ENCODE measurements at regions not wholly inside any gene's neighbourhood (a gene's known extent, or its start where the extent isn't known, plus 50 kb on each side); places are given as distances from the start of the nearest gene placed in this dataset.

GRCh38 chr7:28231176-28231575 lies 50.6 kb upstream of the JAZF1 start:
- Histone ChIP-seq H3K27ac (ENCODE audit: low read depth in 1 of 3, low read length in 2 of 3) (no peak overlapping the region), H3K27me3 (ENCODE audit: control insufficient read depth in 3 of 3, insufficient read depth in 3 of 3, low read length in 3 of 3) (no peaks in the 10 kb centered on the region), H3K36me3 (ENCODE audit: control insufficient read depth in 3 of 3, insufficient read depth in 2 of 3, low read depth in 1 of 3, low read length in 3 of 3) (no peaks in the 10 kb centered on the region), H3K4me1 (ENCODE audit: control insufficient read depth in 3 of 3, insufficient read depth in 2 of 3, low read depth in 1 of 3, low read length in 2 of 3) (no peaks in the 10 kb centered on the region), H3K4me3 (ENCODE audit: low read depth in 1 of 3, low read length in 3 of 3) (no peak overlapping the region), H3K9me3 (ENCODE audit: control insufficient read depth in 2 of 2, insufficient read depth in 1 of 2, low read depth in 1 of 2, low read length in 1 of 2) (no peaks in the 10 kb centered on the region)
- 91 to 98% (median 94%) methylated on average over 4 of the region's 4 CpGs for WGBS, 3 donors
- FAIRE-seq = no peak
- no peak for DNase-seq

DNA sequence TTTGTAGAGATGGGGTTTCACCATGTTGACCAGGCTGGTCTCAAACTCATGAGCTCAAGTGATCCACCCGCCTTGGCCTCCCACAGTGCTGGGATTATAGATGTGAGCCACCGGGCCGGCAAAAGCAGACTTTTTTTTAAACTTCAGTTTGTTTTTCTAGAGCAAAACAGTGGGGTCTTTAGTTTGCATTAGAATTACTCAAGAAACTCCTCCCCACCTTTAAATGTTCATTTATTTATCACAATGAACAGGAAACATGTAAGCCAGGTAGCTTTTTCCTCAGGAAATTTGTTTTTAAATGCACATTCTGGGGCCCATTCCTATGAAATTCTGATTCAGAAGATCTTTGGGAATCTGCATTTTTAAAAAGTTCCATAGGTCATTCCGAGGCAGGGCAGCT lies 56.0 kb upstream of the JAZF1 start:
- FAIRE-seq (no peak), DNase-seq (no peak)
- 85 to 89% (median 89%) methylated on average over 4 of the region's 4 CpGs for WGBS, 3 donors
- Histone ChIP-seq H3K9me3 (ENCODE audit: control insufficient read depth in 2 of 2, insufficient read depth in 1 of 2, low read depth in 1 of 2, low read length in 1 of 2) (no peaks in the 10 kb centered on the region), H3K4me1 (ENCODE audit: control insufficient read depth in 3 of 3, insufficient read depth in 2 of 3, low read depth in 1 of 3, low read length in 2 of 3) (no peaks in the 10 kb centered on the region), H3K27ac (ENCODE audit: low read depth in 1 of 3, low read length in 2 of 3) (no peak overlapping the region), H3K4me3 (ENCODE audit: low read depth in 1 of 3, low read length in 3 of 3) (no peak overlapping the region), H3K36me3 (ENCODE audit: control insufficient read depth in 3 of 3, insufficient read depth in 2 of 3, low read depth in 1 of 3, low read length in 3 of 3) (no peaks in the 10 kb centered on the region), H3K27me3 (ENCODE audit: control insufficient read depth in 3 of 3, insufficient read depth in 3 of 3, low read length in 3 of 3) (peaks cover 0 to 2% (median 2%) of the 10 kb centered on the region in 3 donors)

- Histone ChIP-seq H3K27me3 (ENCODE audit: control insufficient read depth in 3 of 3, insufficient read depth in 3 of 3, low read length in 3 of 3) (peaks cover 0 to 2% (median 2%) of the 10 kb centered on the region in 3 donors), H3K4me1 (ENCODE audit: control insufficient read depth in 3 of 3, insufficient read depth in 2 of 3, low read depth in 1 of 3, low read length in 2 of 3) (no peaks in the 10 kb centered on the region), H3K36me3 (ENCODE audit: control insufficient read depth in 3 of 3, insufficient read depth in 2 of 3, low read depth in 1 of 3, low read length in 3 of 3) (no peaks in the 10 kb centered on the region), H3K27ac (ENCODE audit: low read depth in 1 of 3, low read length in 2 of 3) (no peak overlapping the region), H3K9me3 (ENCODE audit: control insufficient read depth in 2 of 2, insufficient read depth in 1 of 2, low read depth in 1 of 2, low read length in 1 of 2) (no peaks in the 10 kb centered on the region), H3K4me3 (ENCODE audit: low read depth in 1 of 3, low read length in 3 of 3) (no peak overlapping the region)
- FAIRE-seq = no peak
- 75 to 87% (median 76%) methylated on average over 5 of the region's 5 CpGs for WGBS, 3 donors
- DNase-seq = no peak
These were observed 56.8 kb upstream of the JAZF1 start for GRCh38 chr7:28237363-28237762.

- H3K4me1 ChIP-seq (ENCODE audit: control insufficient read depth in 3 of 3, insufficient read depth in 2 of 3, low read depth in 1 of 3, low read length in 2 of 3) = no peaks in the 10 kb centered on the region
- H3K27me3 ChIP-seq (ENCODE audit: control insufficient read depth in 3 of 3, insufficient read depth in 3 of 3, low read length in 3 of 3) = peaks cover 0 to 2% (median 2%) of the 10 kb centered on the region in 3 donors
- FAIRE-seq = no peak
- no peak for DNase-seq
- H3K9me3 ChIP-seq (ENCODE audit: control insufficient read depth in 2 of 2, insufficient read depth in 1 of 2, low read depth in 1 of 2, low read length in 1 of 2) = no peaks in the 10 kb centered on the region
- no peak overlapping the region for H3K27ac ChIP-seq (ENCODE audit: low read depth in 1 of 3, low read length in 2 of 3)
- no peak overlapping the region for H3K4me3 ChIP-seq (ENCODE audit: low read depth in 1 of 3, low read length in 3 of 3)
- 64 to 77% (median 68%) methylated on average over 9 of the region's 9 CpGs for WGBS, 3 donors
- no peaks in the 10 kb centered on the region for H3K36me3 ChIP-seq (ENCODE audit: control insufficient read depth in 3 of 3, insufficient read depth in 2 of 3, low read depth in 1 of 3, low read length in 3 of 3)
These were observed 59.2 kb upstream of the JAZF1 start for GRCh38 chr7:28239823-28240204.

- Histone ChIP-seq H3K36me3 (ENCODE audit: control insufficient read depth in 3 of 3, insufficient read depth in 2 of 3, low read depth in 1 of 3, low read length in 3 of 3) (no peaks in the 10 kb centered on the region), H3K27ac (ENCODE audit: low read depth in 1 of 3, low read length in 2 of 3) (no peak overlapping the region), H3K4me1 (ENCODE audit: control insufficient read depth in 3 of 3, insufficient read depth in 2 of 3, low read depth in 1 of 3, low read length in 2 of 3) (no peaks in the 10 kb centered on the region), H3K4me3 (ENCODE audit: low read depth in 1 of 3, low read length in 3 of 3) (no peak overlapping the region), H3K9me3 (ENCODE audit: control insufficient read depth in 2 of 2, insufficient read depth in 1 of 2, low read depth in 1 of 2, low read length in 1 of 2) (no peaks in the 10 kb centered on the region), H3K27me3 (ENCODE audit: control insufficient read depth in 3 of 3, insufficient read depth in 3 of 3, low read length in 3 of 3) (peaks cover 0 to 2% (median 2%) of the 10 kb centered on the region in 3 donors)
- no peak for FAIRE-seq
- DNase-seq = no peak
- 73 to 82% (median 74%) methylated on average over 4 to 5 of the region's 5 CpGs for WGBS, 3 donors
These were observed 59.9 kb upstream of the JAZF1 start for GRCh38 chr7:28240481-28240880.

DNA sequence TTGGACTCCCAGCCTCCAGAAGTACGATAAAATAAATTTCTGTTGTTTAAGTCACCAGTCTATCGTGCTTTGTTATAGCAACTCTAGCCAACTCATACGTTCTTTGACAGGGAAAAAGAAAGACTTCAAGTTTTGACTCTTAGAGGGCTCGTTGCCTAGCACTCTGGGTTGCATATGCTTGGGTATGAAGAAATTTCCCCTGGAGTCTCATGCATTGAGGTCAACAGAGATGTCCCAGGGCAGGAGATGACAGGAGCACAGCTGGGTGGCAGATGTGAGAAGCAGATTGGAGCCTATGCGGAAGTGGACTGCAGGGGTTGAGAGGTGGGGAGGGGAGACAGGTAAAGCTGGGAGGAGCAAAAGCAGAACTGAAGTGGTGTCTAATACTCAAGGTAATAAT lies 63.3 kb upstream of the JAZF1 start:
- DNase-seq (no peak), FAIRE-seq (no peak)
- H3K27me3 ChIP-seq (ENCODE audit: control insufficient read depth in 3 of 3, insufficient read depth in 3 of 3, low read length in 3 of 3) = peaks cover 0 to 2% (median 0%) of the 10 kb centered on the region in 3 donors
- no peaks in the 10 kb centered on the region for H3K4me1 ChIP-seq (ENCODE audit: control insufficient read depth in 3 of 3, insufficient read depth in 2 of 3, low read depth in 1 of 3, low read length in 2 of 3)
- WGBS, 3 donors = 87 to 91% (median 87%) methylated on average over 5 of the region's 5 CpGs
- no peak overlapping the region for H3K4me3 ChIP-seq (ENCODE audit: low read depth in 1 of 3, low read length in 3 of 3)
- no peaks in the 10 kb centered on the region for H3K36me3 ChIP-seq (ENCODE audit: control insufficient read depth in 3 of 3, insufficient read depth in 2 of 3, low read depth in 1 of 3, low read length in 3 of 3)
- no peak overlapping the region for H3K27ac ChIP-seq (ENCODE audit: low read depth in 1 of 3, low read length in 2 of 3)
- H3K9me3 ChIP-seq (ENCODE audit: control insufficient read depth in 2 of 2, insufficient read depth in 1 of 2, low read depth in 1 of 2, low read length in 1 of 2) = no peaks in the 10 kb centered on the region

GRCh38 chr7:28245123-28245878 lies 64.7 kb upstream of the JAZF1 start:
- no peak for DNase-seq
- 63 to 75% (median 70%) methylated on average over 9 of the region's 9 CpGs for WGBS, 3 donors
- Histone ChIP-seq H3K4me3 (ENCODE audit: low read depth in 1 of 3, low read length in 3 of 3) (no peak overlapping the region), H3K27me3 (ENCODE audit: control insufficient read depth in 3 of 3, insufficient read depth in 3 of 3, low read length in 3 of 3) (peaks cover 0 to 2% (median 0%) of the 10 kb centered on the region in 3 donors), H3K27ac (ENCODE audit: low read depth in 1 of 3, low read length in 2 of 3) (no peak overlapping the region), H3K4me1 (ENCODE audit: control insufficient read depth in 3 of 3, insufficient read depth in 2 of 3, low read depth in 1 of 3, low read length in 2 of 3) (no peaks in the 10 kb centered on the region), H3K9me3 (ENCODE audit: control insufficient read depth in 2 of 2, insufficient read depth in 1 of 2, low read depth in 1 of 2, low read length in 1 of 2) (no peaks in the 10 kb centered on the region), H3K36me3 (ENCODE audit: control insufficient read depth in 3 of 3, insufficient read depth in 2 of 3, low read depth in 1 of 3, low read length in 3 of 3) (no peaks in the 10 kb centered on the region)
- FAIRE-seq = no peak

GRCh38 chr7:28246921-28247461 lies 66.4 kb upstream of the JAZF1 start:
- Histone ChIP-seq H3K27me3 (ENCODE audit: control insufficient read depth in 3 of 3, insufficient read depth in 3 of 3, low read length in 3 of 3) (no peaks in the 10 kb centered on the region), H3K4me1 (ENCODE audit: control insufficient read depth in 3 of 3, insufficient read depth in 2 of 3, low read depth in 1 of 3, low read length in 2 of 3) (no peaks in the 10 kb centered on the region), H3K36me3 (ENCODE audit: control insufficient read depth in 3 of 3, insufficient read depth in 2 of 3, low read depth in 1 of 3, low read length in 3 of 3) (no peaks in the 10 kb centered on the region), H3K4me3 (ENCODE audit: low read depth in 1 of 3, low read length in 3 of 3) (no peak overlapping the region), H3K27ac (ENCODE audit: low read depth in 1 of 3, low read length in 2 of 3) (no peak overlapping the region), H3K9me3 (ENCODE audit: control insufficient read depth in 2 of 2, insufficient read depth in 1 of 2, low read depth in 1 of 2, low read length in 1 of 2) (no peaks in the 10 kb centered on the region)
- DNase-seq (no peak), FAIRE-seq (no peak)
- 58 to 77% (median 74%) methylated on average over 7 of the region's 7 CpGs for WGBS, 3 donors

DNA sequence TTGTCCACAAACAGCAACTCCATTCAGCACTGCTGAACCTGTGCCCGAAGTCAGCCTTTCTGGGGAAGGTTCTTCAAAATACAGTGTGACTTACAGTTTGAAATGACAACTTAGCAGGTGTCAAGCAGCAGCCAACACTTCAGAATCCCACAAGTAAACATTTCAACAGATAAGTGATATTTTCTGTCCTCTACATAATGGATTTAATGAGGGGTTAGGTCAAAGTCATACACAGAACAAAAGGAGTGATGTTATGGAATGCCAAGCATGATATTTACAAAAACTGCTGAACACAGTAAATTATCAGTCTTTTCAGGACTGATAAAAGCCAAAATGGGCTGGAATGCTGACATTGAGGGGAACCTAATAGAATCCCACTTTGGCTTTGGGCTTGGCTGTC lies 77.6 kb upstream of the JAZF1 start:
- H3K9me3 ChIP-seq (ENCODE audit: control insufficient read depth in 2 of 2, insufficient read depth in 1 of 2, low read depth in 1 of 2, low read length in 1 of 2) = no peaks in the 10 kb centered on the region
- H3K4me1 ChIP-seq (ENCODE audit: control insufficient read depth in 3 of 3, insufficient read depth in 2 of 3, low read depth in 1 of 3, low read length in 2 of 3) = no peaks in the 10 kb centered on the region
- WGBS, 3 donors = 34 to 70% (median 50%) methylated on average over 1 of the region's 1 CpG
- peak in 1 of 2 donors; percentile 4 for DNase-seq
- no peaks in the 10 kb centered on the region for H3K27me3 ChIP-seq (ENCODE audit: control insufficient read depth in 3 of 3, insufficient read depth in 3 of 3, low read length in 3 of 3)
- no peak for FAIRE-seq
- no peak overlapping the region for H3K4me3 ChIP-seq (ENCODE audit: low read depth in 1 of 3, low read length in 3 of 3)
- H3K27ac ChIP-seq (ENCODE audit: low read depth in 1 of 3, low read length in 2 of 3) = no peak overlapping the region
- no peaks in the 10 kb centered on the region for H3K36me3 ChIP-seq (ENCODE audit: control insufficient read depth in 3 of 3, insufficient read depth in 2 of 3, low read depth in 1 of 3, low read length in 3 of 3)

Data from small intestine (tissue), 7 donors.